Heart left ventricle (tissue), 16 donors: ENCODE measurements at regions not wholly inside any gene's neighbourhood (a gene's known extent, or its start where the extent isn't known, plus 50 kb on each side); places are given as distances from the start of the nearest gene placed in this dataset.

Source experiments
- ATAC-seq, 4 donors: fragments of 200-7000 bp; cut with Tn5 transposase; one replicate each; pipeline ENCODE4 v1.9.1; 2020 to 2022; ENCODE audit warnings: moderate library complexity in 4 of 4, mild to moderate bottlenecking in 3 of 4, moderate number of reproducible peaks in 1 of 4
- DNase-seq, 5 donors: peaks; one replicate each; pipeline ENCODE4 v3.0.0-alpha.2; 2020
- H3K27ac ChIP-seq, 12 donors: fragments of 200-600 bp; sonication (generic) in 4 of 12; one replicate each; pipeline versions ENCODE4 v1.5.0 to v1.8.0; 2016 to 2022; ENCODE audit warnings: mild to moderate bottlenecking in 2 of 12
- H3K27me3 ChIP-seq, 9 donors: fragments of 200-600 bp; sonication (generic) in 2 of 9; one replicate each; pipeline versions ENCODE4 v1.5.1 to v1.8.0; 2016 to 2022; ENCODE audit warnings: mild to moderate bottlenecking in 3 of 9
- H3K36me3 ChIP-seq, 9 donors: fragments of 200-600 bp; sonication (generic) in 2 of 9; one replicate each; pipeline versions ENCODE4 v1.5.0 to v1.8.0; 2018 to 2022; ENCODE audit warnings: mild to moderate bottlenecking in 2 of 9
- H3K4me1 ChIP-seq, 12 donors: fragments of 200-600 bp; sonication (generic) in 4 of 12; one replicate each; pipeline versions ENCODE4 v1.5.0 to v1.8.0; 2016 to 2022; ENCODE audit warnings: mild to moderate bottlenecking in 3 of 12
- H3K4me3 ChIP-seq, 12 donors: fragments of 200-600 bp; sonication (generic) in 4 of 12; one replicate each; pipeline versions ENCODE4 v1.5.0 to v1.8.0; 2017 to 2022; ENCODE audit warnings: mild to moderate bottlenecking in 9 of 12, moderate library complexity in 4 of 12
- H3K9me3 ChIP-seq, 12 donors: fragments of 200-600 bp; sonication (generic) in 4 of 12; one replicate each; pipeline versions ENCODE4 v1.5.0 to v1.8.0; 2016 to 2022; ENCODE audit warnings: mild to moderate bottlenecking in 1 of 12
- POLR2A ChIP-seq, 2 donors: fragments of 450-650 bp; IDR thresholded peaks; one replicate each; pipeline ENCODE4 v1.6.1; 2017; ENCODE audit warnings: antibody characterized with exemption in 2 of 2, mild to moderate bottlenecking in 2 of 2, moderate library complexity in 2 of 2
- WGBS, 4 donors: extraction: QIAGEN DNeasy Blood & Tissue Kit in 2 of 4; methylation state at CpG; one replicate each; pipeline versions ENCODE4 v1.1.5 to v1.1.7; 2013 to 2018; 5-methylcytosine and 5-hydroxymethylcytosine counted together
- intact Hi-C, 10 donors: fragments of 100-400 bp; cut with DNase I; formaldehyde crosslinking; loops; one replicate each; pipeline versions ENCODE4 v1.11.1 to v1.14.2; 2022
- TF ChIP-seq, protein P1 (sequence below), 12 donors: fragments of 200-600 bp; sonication (generic) in 4 of 12; IDR thresholded peaks; one replicate each; pipeline versions ENCODE4 v1.5.0 to v1.8.0; 2018 to 2022; ENCODE audit warnings: antibody characterized with exemption in 12 of 12, mild to moderate bottlenecking in 5 of 12
- donor health status: ischemic (EF 13 %, LVEDD 7.1; RV severe dilation, severe dysfunction).
- donor health status: healthy with polysubstance abuse.
- donor health status: DM: no; HTN: yes; CAD: no.
- donor health status: DM: no; HTN: no; CAD: no.
- donor health status: ischemic (EF 25% LVEDD 6.9; RV normal size, moderate dysfunction).
- donor health status: ischemic (EF 25% LVEDD 5.7; RV mildly dilated, moderate dysfunction).
- donor health status: healthy.
- donor health status: DM: yes; HTN: yes; CAD: no.
- donor health status: ischemic (EF 35%, LVEDD 5.7; RV mildly dilated, moderate dysfunction).
- donor health status: nonischemic (EF 11% LVEDD 7.7; RV severe dilation, severe dysfunction).
- donor health status: DM: yes; HTN: yes; CAD: no.
- donor health status: PGD.
- donor health status: ischemic (EF 29% LVEDD 5.4; RV normal size, mild dysfunction).
- donor health status: nonischemic (EF 23%, LVEDD 6.1; RV moderate dilation, normal function).

DNA sequence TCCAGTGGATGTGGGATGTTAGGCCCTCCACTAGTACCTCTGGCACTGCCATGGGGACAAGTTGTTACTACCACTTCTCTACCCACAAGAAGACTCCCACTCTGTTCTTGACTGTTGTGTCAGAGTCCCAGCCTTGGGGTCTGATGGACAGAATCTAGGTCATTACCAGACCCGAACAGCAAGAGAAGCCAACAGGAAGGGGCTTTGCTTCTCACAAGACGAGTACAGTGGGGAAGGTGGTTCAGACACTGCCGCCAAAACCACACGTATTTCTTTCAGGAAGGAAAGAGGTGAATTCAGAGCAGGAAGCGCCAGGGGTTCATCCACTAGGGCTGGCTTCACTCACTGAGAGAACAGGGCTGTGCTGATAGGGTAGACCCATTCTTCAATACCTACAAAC lies 161.3 kb upstream of the KIT start:
- no peak for ATAC-seq
- Histone ChIP-seq H3K4me3 (no peak overlapping the region), H3K9me3 (no peaks in the 10 kb centered on the region), H3K27me3 (no peaks in the 10 kb centered on the region), H3K27ac (no peak overlapping the region), H3K4me1 (no peaks in the 10 kb centered on the region), H3K36me3 (no peaks in the 10 kb centered on the region)
- TF ChIP-seq, protein P1, sequence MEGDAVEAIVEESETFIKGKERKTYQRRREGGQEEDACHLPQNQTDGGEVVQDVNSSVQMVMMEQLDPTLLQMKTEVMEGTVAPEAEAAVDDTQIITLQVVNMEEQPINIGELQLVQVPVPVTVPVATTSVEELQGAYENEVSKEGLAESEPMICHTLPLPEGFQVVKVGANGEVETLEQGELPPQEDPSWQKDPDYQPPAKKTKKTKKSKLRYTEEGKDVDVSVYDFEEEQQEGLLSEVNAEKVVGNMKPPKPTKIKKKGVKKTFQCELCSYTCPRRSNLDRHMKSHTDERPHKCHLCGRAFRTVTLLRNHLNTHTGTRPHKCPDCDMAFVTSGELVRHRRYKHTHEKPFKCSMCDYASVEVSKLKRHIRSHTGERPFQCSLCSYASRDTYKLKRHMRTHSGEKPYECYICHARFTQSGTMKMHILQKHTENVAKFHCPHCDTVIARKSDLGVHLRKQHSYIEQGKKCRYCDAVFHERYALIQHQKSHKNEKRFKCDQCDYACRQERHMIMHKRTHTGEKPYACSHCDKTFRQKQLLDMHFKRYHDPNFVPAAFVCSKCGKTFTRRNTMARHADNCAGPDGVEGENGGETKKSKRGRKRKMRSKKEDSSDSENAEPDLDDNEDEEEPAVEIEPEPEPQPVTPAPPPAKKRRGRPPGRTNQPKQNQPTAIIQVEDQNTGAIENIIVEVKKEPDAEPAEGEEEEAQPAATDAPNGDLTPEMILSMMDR (IDR thresholded peaks at IDR 0.05), result no peak
- TF ChIP-seq POLR2A (IDR thresholded peaks at IDR 0.05), result no peak
- WGBS, 4 donors, result 54 to 75% (median 66%) methylated on average over 5 of the region's 5 CpGs
- intact Hi-C loops, result no loop called here
- DNase-seq, result no peak

DNA sequence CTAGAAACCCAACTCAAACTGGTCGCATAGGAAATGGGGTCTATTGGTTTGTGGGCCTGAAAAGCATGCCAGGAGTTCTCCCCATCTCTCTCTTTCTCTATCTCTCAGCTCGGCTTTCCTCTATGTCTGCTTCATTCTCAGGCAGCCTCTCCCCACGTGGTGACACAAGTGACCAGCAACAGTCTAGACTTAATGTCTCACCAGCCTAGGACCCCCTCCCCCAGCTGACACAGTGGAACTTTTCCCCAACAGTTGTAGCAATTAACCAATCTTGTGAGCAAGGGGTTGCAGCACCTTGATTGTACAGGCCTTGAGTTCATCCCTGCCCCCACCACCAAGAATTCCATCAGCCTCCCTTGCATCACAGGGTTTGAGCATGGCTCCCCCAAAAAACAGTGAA lies 159.8 kb upstream of the KIT start:
- Histone ChIP-seq H3K36me3 (no peaks in the 10 kb centered on the region), H3K27me3 (no peaks in the 10 kb centered on the region), H3K27ac (no peak overlapping the region), H3K4me1 (no peaks in the 10 kb centered on the region), H3K4me3 (no peak overlapping the region), H3K9me3 (no peaks in the 10 kb centered on the region)
- TF ChIP-seq POLR2A (IDR thresholded peaks at IDR 0.05), result no peak
- TF ChIP-seq, protein P1 (IDR thresholded peaks at IDR 0.05), result no peak
- 63 to 72% (median 65%) methylated on average over 3 of the region's 3 CpGs for WGBS, 4 donors
- no peak for DNase-seq
- intact Hi-C loops, result no loop called here
- no peak for ATAC-seq

DNA sequence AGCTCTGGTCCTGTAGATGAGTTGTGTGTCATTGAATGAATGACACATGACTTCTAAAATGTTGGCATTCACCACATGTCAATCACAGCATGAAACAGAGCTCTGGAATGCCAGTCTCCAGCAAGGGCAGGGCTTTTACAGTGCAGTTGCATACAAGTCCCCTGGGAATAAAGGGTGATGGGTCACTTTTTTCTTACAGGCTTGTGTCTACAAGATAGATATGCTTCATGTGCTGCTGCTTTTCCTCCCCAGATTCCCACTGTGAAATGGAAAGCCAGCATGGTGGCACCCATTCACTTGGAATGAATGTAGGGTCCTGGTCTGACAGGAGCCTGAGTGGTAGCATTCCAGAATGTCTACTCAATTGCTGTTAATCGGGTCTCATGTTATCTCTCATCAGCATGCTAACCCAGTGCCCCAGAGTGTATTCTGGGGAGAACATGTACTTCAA lies 159.1 kb upstream of the KIT start:
- TF ChIP-seq POLR2A (IDR thresholded peaks at IDR 0.05), result no peak
- DNase-seq, result no peak
- Histone ChIP-seq H3K27ac (no peak overlapping the region), H3K36me3 (no peaks in the 10 kb centered on the region), H3K4me3 (no peak overlapping the region), H3K4me1 (no peaks in the 10 kb centered on the region), H3K9me3 (no peaks in the 10 kb centered on the region), H3K27me3 (no peaks in the 10 kb centered on the region)
- 27 to 56% (median 38%) methylated on average over 1 of the region's 1 CpG for WGBS, 4 donors
- ATAC-seq, result no peak
- intact Hi-C loops, result no loop called here

DNA sequence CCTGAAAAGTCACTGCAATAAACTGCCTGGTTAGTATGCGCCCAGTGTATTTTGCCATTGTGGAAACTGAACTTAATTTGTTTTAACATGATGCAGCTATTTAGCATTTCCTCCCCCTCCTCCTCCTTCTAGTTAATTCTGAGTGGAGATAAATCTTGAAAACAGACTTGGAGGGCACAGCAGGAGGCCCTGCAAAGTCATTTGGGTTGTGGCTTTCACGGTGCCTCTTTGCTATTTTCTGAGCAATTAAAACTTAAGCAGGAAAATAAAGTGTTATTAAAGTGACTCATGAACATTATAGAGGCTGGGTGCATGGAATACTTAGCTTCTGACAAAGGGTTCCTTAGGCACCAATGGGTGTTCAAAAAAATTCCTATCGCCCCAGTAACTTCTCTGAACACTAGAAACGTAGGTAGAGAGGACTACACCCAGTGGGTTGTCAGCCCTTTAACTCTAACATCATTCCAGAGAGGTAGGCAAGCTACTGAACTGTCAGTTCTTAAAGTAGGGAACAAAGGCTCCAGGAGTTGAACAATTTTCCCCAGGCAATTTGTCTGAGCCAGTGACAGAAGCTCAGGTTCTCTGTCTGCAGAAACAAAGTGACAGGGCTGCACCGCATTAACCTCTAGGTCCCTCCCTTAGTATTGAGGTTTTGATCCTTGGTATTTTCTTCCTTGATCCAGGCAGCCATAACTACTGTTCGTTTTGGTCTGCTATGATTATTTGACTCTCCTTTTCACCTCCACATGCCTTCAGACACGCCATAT lies 158.3 kb upstream of the KIT start:
- H3K36me3 ChIP-seq, result no peaks in the 10 kb centered on the region
- 58 to 73% (median 67%) methylated on average over 7 of the region's 7 CpGs for WGBS, 4 donors
- H3K27ac ChIP-seq, result no peak overlapping the region
- DNase-seq (no peak), ATAC-seq (no peak)
- H3K4me3 ChIP-seq, result no peak overlapping the region
- no peaks in the 10 kb centered on the region for H3K27me3 ChIP-seq
- peaks cover 0 to 2% (median 0%) of the 10 kb centered on the region in 12 donors for H3K9me3 ChIP-seq
- no peak for TF ChIP-seq POLR2A (IDR thresholded peaks at IDR 0.05)
- TF ChIP-seq, protein P1 (IDR thresholded peaks at IDR 0.05), result no peak
- no peaks in the 10 kb centered on the region for H3K4me1 ChIP-seq
- intact Hi-C loops, result no loop called here

DNA sequence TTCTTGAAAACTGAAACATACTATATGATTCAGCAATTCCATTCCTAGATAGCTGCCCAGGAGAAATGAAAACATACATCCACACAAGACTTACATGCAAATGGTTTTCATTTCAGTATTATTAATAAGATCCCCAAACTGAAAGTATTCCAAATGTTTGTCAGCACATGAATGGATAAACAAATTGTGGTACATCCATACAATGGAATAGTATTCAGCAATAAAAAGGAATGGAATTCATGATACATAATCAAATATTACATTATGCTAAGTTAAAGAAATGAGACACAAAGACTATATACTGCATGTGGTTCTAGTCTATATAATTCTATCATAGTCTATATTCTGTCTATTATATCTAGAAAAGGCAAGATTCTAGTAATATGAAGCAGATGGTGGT lies 152.4 kb upstream of the KIT start:
- TF ChIP-seq, protein P1 (IDR thresholded peaks at IDR 0.05), result no peak
- TF ChIP-seq POLR2A (IDR thresholded peaks at IDR 0.05), result no peak
- intact Hi-C loops, result no loop called here
- Histone ChIP-seq H3K4me3 (no peak overlapping the region), H3K9me3 (peaks cover 0 to 17% (median 9%) of the 10 kb centered on the region in 12 donors), H3K36me3 (no peaks in the 10 kb centered on the region), H3K27me3 (no peaks in the 10 kb centered on the region), H3K4me1 (no peaks in the 10 kb centered on the region), H3K27ac (no peak overlapping the region)
- no peak for DNase-seq
- ATAC-seq, result no peak
